IPS DF 4.7 (cell line): ENCODE measurements at regions not wholly inside any gene's neighbourhood (a gene's known extent, or its start where the extent isn't known, plus 50 kb on each side); places are given as distances from the start of the nearest gene placed in this dataset.

Source experiments
- DNase-seq: peaks from one replicate; pipeline ENCODE4 v3.0.0-alpha.2; 2013; ENCODE audit warnings: low spot score; ENCODE audit errors: extremely low read depth

- DNase-seq = no peak
Measured at GRCh38 chr7:145276118-145276517, 440.3 kb upstream of the TPK1 start.

- no peak for DNase-seq
Measured at GRCh38 chr7:145269418-145270161, 433.7 kb upstream of the TPK1 start.

GRCh38 chr7:145265180-145265579 lies 429.3 kb upstream of the TPK1 start:
- DNase-seq = no peak

GRCh38 chr7:145263886-145264285 lies 428.0 kb upstream of the TPK1 start:
- DNase-seq = no peak

GRCh38 chr7:145252031-145252430 lies 416.2 kb upstream of the TPK1 start:
- DNase-seq = no peak

- DNase-seq = peak; percentile 33
Measured at GRCh38 chr7:145224775-145225174, 388.9 kb upstream of the TPK1 start.

GRCh38 chr7:145219461-145219860 lies 383.6 kb upstream of the TPK1 start:
- no peak for DNase-seq

- no peak for DNase-seq
Measured at GRCh38 chr7:145216866-145217265, 381.0 kb upstream of the TPK1 start.

- DNase-seq = no peak
Measured at GRCh38 chr7:145212050-145212449, 376.2 kb upstream of the TPK1 start.

GRCh38 chr7:145211211-145211610 lies 375.4 kb upstream of the TPK1 start:
- DNase-seq = no peak

- no peak for DNase-seq
Measured at GRCh38 chr7:145193951-145194350, 358.1 kb upstream of the TPK1 start.

GRCh38 chr7:145184956-145185355 lies 349.1 kb upstream of the TPK1 start:
- DNase-seq = no peak

- no peak for DNase-seq
Measured at GRCh38 chr7:145183069-145183468, 347.2 kb upstream of the TPK1 start.

- no peak for DNase-seq
Measured at GRCh38 chr7:145175366-145175765, 339.5 kb upstream of the TPK1 start.

GRCh38 chr7:145169908-145170307 lies 334.1 kb upstream of the TPK1 start:
- no peak for DNase-seq

- no peak for DNase-seq
Measured at GRCh38 chr7:145168879-145169278, 333.0 kb upstream of the TPK1 start.

GRCh38 chr7:145168427-145168826 lies 332.6 kb upstream of the TPK1 start:
- DNase-seq = no peak

GRCh38 chr7:145156834-145157233 lies 321.0 kb upstream of the TPK1 start:
- DNase-seq = no peak

- DNase-seq = no peak
Measured at GRCh38 chr7:145152589-145152988, 316.7 kb upstream of the TPK1 start.

- no peak for DNase-seq
Measured at GRCh38 chr7:145151676-145152075, 315.8 kb upstream of the TPK1 start.

- DNase-seq = no peak
Measured at GRCh38 chr7:145147865-145148264, 312.0 kb upstream of the TPK1 start.

- no peak for DNase-seq
Measured at GRCh38 chr7:145143685-145144084, 307.8 kb upstream of the TPK1 start.

GRCh38 chr7:145134377-145134776 lies 298.5 kb upstream of the TPK1 start:
- no peak for DNase-seq

GRCh38 chr7:145123502-145123901 lies 287.6 kb upstream of the TPK1 start:
- DNase-seq = no peak
